ENCODE measurements at regions not wholly inside any gene's neighbourhood (a gene's known extent, or its start where the extent isn't known, plus 50 kb on each side); places are given as distances from the start of the nearest gene placed in this dataset.

- no peak for TF ChIP-seq CTCF (IDR thresholded peaks at IDR 0.05; ENCODE audit: insufficient read depth, low read length)
- no peak for TF ChIP-seq REST (IDR thresholded peaks at IDR 0.05; ENCODE audit: insufficient replicate concordance, low read depth)
- TF ChIP-seq POLR2AphosphoS5 (IDR thresholded peaks at IDR 0.05; ENCODE audit: low read depth) = no peak
- no peak for TF ChIP-seq SPI1 (IDR thresholded peaks at IDR 0.05; ENCODE audit: borderline replicate concordance, low read depth)
These were observed 574.6 kb downstream of the VGLL3 start for GRCh38 chr3:86416334-86416733.

Measured in HL-60 (cell line).